Small intestine (tissue), 7 donors: ENCODE measurements at regions not wholly inside any gene's neighbourhood (a gene's known extent, or its start where the extent isn't known, plus 50 kb on each side); places are given as distances from the start of the nearest gene placed in this dataset.

ENCODE experiments used
- DNase-seq, 2 donors: peaks; one replicate each; pipeline versions ENCODE4 v3.0.0 to v3.0.0-alpha.2; 2013
- FAIRE-seq: peaks from 2 replicates; lab custom pipeline; 2012; peaks lifted over from hg19 to GRCh38; lab: Jason Lieb, UNC
- H3K27ac ChIP-seq, 3 donors: one replicate each; pipeline ENCODE4 v1.5.1; 2013; ENCODE audit warnings: low read length in 2 of 3, mild to moderate bottlenecking in 2 of 3, control low read depth in 1 of 3, inconsistent platforms in 1 of 3, low read depth in 1 of 3, moderate library complexity in 1 of 3
- H3K27me3 ChIP-seq, 3 donors: one replicate each; pipeline ENCODE4 v1.6.1; 2013; ENCODE audit warnings: low read length in 3 of 3, inconsistent platforms in 1 of 3; ENCODE audit not compliant: control insufficient read depth in 3 of 3, insufficient read depth in 3 of 3
- H3K36me3 ChIP-seq, 3 donors: one replicate each; pipeline ENCODE4 v1.6.1; 2013; ENCODE audit warnings: low read length in 3 of 3, inconsistent platforms in 1 of 3, low read depth in 1 of 3, mild to moderate bottlenecking in 1 of 3, moderate library complexity in 1 of 3; ENCODE audit not compliant: control insufficient read depth in 3 of 3, insufficient read depth in 2 of 3
- H3K4me1 ChIP-seq, 3 donors: one replicate each; pipeline ENCODE4 v1.6.1; 2013; ENCODE audit warnings: low read length in 2 of 3, inconsistent platforms in 1 of 3, low read depth in 1 of 3, mild to moderate bottlenecking in 1 of 3, moderate library complexity in 1 of 3; ENCODE audit not compliant: control insufficient read depth in 3 of 3, insufficient read depth in 2 of 3
- H3K4me3 ChIP-seq, 3 donors: one replicate each; pipeline ENCODE4 v1.5.1; 2013; ENCODE audit warnings: low read length in 3 of 3, control low read depth in 1 of 3, inconsistent platforms in 1 of 3, low read depth in 1 of 3, mild to moderate bottlenecking in 1 of 3, moderate library complexity in 1 of 3
- H3K9me3 ChIP-seq, 2 donors: one replicate each; pipeline ENCODE4 v1.6.1; 2013; ENCODE audit warnings: low read depth in 1 of 2, low read length in 1 of 2; ENCODE audit not compliant: control insufficient read depth in 2 of 2, insufficient read depth in 1 of 2
- WGBS, 3 donors: extraction: QIAGEN DNeasy Blood & Tissue Kit; methylation state at CpG; one replicate each; pipeline ENCODE4 v1.1.7; 2013; 5-methylcytosine and 5-hydroxymethylcytosine counted together
- donor health status: healthy with polysubstance abuse.
- donor health status: control.
- donor health status: control.
- donor health status: Bipolar disorder and iron deficiency.
- donor health status: healthy.

- DNase-seq (no peak), FAIRE-seq (no peak)
- Histone ChIP-seq H3K4me3 (no peak overlapping the region), H3K4me1 (no peaks in the 10 kb centered on the region), H3K27ac (no peak overlapping the region), H3K9me3 (no peaks in the 10 kb centered on the region), H3K36me3 (no peaks in the 10 kb centered on the region), H3K27me3 (no peaks in the 10 kb centered on the region)
- 87 to 92% (median 87%) methylated on average over 14 of the region's 14 CpGs for WGBS, 3 donors
These were observed 210.3 kb downstream of the IPO8 start for GRCh38 chr12:30485230-30485890.

DNA sequence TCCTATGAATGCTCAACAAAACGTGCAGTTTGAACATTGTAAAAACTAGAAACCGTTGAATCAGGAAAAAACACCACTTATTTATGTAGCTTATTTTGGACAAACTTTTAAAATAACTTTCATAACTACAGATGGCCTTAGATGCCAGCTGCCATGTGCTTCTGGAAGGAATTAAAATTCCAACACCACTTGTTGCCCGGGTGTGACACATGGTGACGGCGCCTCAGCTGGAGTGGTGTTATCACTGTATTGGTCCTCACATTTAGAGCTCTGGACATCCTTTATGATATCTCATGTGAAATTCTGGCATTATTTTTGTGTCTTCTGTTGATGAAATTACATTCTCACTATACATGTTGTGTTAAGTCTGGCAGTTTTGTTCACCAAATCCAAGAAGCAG, 211.0 kb downstream of the IPO8 start:
- H3K27ac ChIP-seq: no peak overlapping the region
- H3K4me1 ChIP-seq: no peaks in the 10 kb centered on the region
- no peaks in the 10 kb centered on the region for H3K27me3 ChIP-seq
- DNase-seq (no peak), FAIRE-seq (no peak)
- WGBS, 3 donors: 75 to 83% (median 80%) methylated on average over 5 of the region's 5 CpGs
- H3K4me3 ChIP-seq: no peak overlapping the region
- no peaks in the 10 kb centered on the region for H3K36me3 ChIP-seq
- H3K9me3 ChIP-seq: no peaks in the 10 kb centered on the region

DNA sequence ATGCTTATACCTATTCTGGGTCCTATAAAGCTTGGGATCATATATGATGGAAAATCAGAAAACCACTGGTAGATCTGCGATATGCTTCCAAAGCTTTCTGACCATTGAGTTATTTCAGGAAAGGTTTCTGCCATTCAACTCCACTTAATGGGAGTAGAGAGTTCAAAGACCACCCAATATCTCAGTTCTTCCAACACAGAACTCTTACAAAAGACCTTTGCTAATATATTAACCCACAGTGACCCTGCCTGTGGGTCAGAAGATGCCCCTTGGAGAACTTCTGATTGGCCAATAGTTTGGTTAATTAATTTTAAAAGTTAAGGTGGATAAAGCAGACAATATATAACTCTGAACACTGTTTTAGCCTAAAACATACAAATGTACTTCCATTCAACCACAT, 213.0 kb downstream of the IPO8 start:
- DNase-seq: no peak

GRCh38 chr12:30473274-30473673, 222.4 kb downstream of the IPO8 start:
- H3K9me3 ChIP-seq: no peaks in the 10 kb centered on the region
- no peaks in the 10 kb centered on the region for H3K36me3 ChIP-seq
- no peak overlapping the region for H3K4me3 ChIP-seq
- H3K27me3 ChIP-seq: no peaks in the 10 kb centered on the region
- FAIRE-seq (no peak), DNase-seq (no peak)
- no peaks in the 10 kb centered on the region for H3K4me1 ChIP-seq
- H3K27ac ChIP-seq: no peak overlapping the region
- WGBS, 3 donors: 52 to 78% (median 67%) methylated on average over 2 of the region's 2 CpGs

More for the DNA sequence above, 213.0 kb downstream of the IPO8 start:
- Histone ChIP-seq H3K4me3 (no peak overlapping the region), H3K4me1 (no peaks in the 10 kb centered on the region), H3K27ac (no peak overlapping the region), H3K27me3 (no peaks in the 10 kb centered on the region), H3K36me3 (no peaks in the 10 kb centered on the region), H3K9me3 (no peaks in the 10 kb centered on the region)
- FAIRE-seq: no peak
- WGBS, 3 donors: 85 to 95% (median 90%) methylated on average over 1 of the region's 1 CpG

- DNase-seq (no peak), FAIRE-seq (no peak)
- Histone ChIP-seq H3K27me3 (no peaks in the 10 kb centered on the region), H3K4me3 (no peak overlapping the region), H3K36me3 (no peaks in the 10 kb centered on the region), H3K4me1 (no peaks in the 10 kb centered on the region), H3K9me3 (no peaks in the 10 kb centered on the region), H3K27ac (no peak overlapping the region)
- WGBS, 3 donors: 75 to 77% (median 75%) methylated on average over 4 of the region's 4 CpGs
These were observed 229.5 kb downstream of the IPO8 start for GRCh38 chr12:30466093-30466585.

DNA sequence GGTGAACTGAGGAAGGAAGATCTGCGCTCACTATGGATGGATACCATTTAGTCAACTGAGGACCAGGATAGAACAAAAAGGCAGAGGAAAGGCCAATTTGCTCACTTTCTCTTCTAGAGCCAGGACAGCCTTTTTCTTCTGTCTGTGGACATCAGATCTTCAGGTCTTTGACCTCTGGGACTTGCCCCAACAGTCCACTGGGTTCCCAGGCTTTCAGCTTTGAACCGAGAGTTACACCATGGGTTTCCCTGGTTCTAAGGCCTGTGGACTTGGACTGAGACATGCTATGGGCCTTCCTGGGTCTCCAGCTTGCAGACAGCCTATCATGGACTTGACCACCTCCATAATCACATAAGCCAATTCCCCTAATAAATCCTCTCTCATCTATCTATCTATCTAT, 232.0 kb downstream of the IPO8 start:
- WGBS, 3 donors: 47 to 92% (median 72%) methylated on average over 2 of the region's 2 CpGs
- H3K9me3 ChIP-seq: no peaks in the 10 kb centered on the region

GRCh38 chr12:30462249-30462648, 233.4 kb downstream of the IPO8 start:
- no peak for DNase-seq
- FAIRE-seq: no peak
- Histone ChIP-seq H3K27me3 (no peaks in the 10 kb centered on the region), H3K4me1 (no peaks in the 10 kb centered on the region), H3K27ac (no peak overlapping the region), H3K9me3 (no peaks in the 10 kb centered on the region), H3K36me3 (no peaks in the 10 kb centered on the region), H3K4me3 (no peak overlapping the region)
- WGBS, 3 donors: 36 to 68% (median 55%) methylated on average over 1 of the region's 1 CpG

More for the DNA sequence above, 232.0 kb downstream of the IPO8 start:
- H3K4me1 ChIP-seq: no peaks in the 10 kb centered on the region
- no peaks in the 10 kb centered on the region for H3K27me3 ChIP-seq
- FAIRE-seq: no peak
- H3K27ac ChIP-seq: no peak overlapping the region
- H3K36me3 ChIP-seq: no peaks in the 10 kb centered on the region
- no peak overlapping the region for H3K4me3 ChIP-seq
- no peak for DNase-seq

DNA sequence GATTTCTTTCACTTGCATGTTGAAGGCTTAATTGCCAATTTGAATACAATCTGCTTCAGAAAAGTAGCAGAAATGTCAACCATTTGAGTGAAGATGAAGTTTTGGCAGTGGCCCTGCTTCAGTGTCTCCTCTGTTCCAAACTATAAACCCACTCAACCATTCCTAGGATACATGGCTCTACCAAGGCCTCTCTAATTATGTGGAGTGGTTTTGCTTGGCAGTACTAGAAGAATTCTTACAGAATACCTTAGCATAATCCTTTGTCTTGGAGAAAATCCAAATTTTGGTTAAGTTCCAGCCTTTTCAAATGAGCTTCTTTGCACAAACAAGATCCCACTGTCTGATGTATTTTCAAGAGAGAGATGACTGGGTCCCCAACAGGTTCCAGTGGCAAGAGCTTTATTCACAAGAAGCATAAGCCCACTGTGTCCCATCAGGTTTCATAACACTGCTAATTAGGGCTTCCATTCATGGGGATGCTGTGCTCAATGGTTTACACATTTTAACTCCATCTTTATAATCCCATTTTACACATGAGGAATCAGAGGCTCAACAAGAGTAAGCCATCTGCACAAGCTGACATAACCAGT, 234.5 kb downstream of the IPO8 start:
- no peak overlapping the region for H3K4me3 ChIP-seq
- H3K36me3 ChIP-seq: no peaks in the 10 kb centered on the region
- H3K27ac ChIP-seq: no peak overlapping the region
- no peaks in the 10 kb centered on the region for H3K9me3 ChIP-seq
- DNase-seq (no peak), FAIRE-seq (no peak)
- no peaks in the 10 kb centered on the region for H3K27me3 ChIP-seq
- H3K4me1 ChIP-seq: no peaks in the 10 kb centered on the region
